ENCODE measurements at regions not wholly inside any gene's neighbourhood (a gene's known extent, or its start where the extent isn't known, plus 50 kb on each side); places are given as distances from the start of the nearest gene placed in this dataset.

DNA sequence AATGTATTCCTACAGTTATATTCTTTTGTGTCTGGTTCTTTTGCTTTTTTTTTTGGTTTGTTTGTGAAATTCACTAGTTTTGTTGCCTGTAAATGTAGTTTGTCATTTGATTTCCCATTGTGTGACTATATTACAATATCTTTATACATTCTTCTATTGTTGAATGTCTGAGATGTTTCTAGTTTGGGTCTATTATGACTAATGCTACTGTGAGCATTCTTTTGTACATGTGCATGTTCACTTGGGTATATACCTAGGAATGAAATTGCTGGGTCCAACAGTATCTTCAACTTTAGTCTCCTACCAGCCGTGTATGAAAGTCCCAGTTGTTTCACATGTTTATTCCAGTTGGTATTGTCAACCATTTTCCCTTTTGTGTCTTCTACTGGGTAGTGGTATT lies 112.7 kb upstream of the RBMS1 start:
- no peak overlapping the region for H3K27ac ChIP-seq
- TF ChIP-seq, protein P1, sequence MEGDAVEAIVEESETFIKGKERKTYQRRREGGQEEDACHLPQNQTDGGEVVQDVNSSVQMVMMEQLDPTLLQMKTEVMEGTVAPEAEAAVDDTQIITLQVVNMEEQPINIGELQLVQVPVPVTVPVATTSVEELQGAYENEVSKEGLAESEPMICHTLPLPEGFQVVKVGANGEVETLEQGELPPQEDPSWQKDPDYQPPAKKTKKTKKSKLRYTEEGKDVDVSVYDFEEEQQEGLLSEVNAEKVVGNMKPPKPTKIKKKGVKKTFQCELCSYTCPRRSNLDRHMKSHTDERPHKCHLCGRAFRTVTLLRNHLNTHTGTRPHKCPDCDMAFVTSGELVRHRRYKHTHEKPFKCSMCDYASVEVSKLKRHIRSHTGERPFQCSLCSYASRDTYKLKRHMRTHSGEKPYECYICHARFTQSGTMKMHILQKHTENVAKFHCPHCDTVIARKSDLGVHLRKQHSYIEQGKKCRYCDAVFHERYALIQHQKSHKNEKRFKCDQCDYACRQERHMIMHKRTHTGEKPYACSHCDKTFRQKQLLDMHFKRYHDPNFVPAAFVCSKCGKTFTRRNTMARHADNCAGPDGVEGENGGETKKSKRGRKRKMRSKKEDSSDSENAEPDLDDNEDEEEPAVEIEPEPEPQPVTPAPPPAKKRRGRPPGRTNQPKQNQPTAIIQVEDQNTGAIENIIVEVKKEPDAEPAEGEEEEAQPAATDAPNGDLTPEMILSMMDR (conservative IDR thresholded peaks at IDR 0.05): no peak

DNA sequence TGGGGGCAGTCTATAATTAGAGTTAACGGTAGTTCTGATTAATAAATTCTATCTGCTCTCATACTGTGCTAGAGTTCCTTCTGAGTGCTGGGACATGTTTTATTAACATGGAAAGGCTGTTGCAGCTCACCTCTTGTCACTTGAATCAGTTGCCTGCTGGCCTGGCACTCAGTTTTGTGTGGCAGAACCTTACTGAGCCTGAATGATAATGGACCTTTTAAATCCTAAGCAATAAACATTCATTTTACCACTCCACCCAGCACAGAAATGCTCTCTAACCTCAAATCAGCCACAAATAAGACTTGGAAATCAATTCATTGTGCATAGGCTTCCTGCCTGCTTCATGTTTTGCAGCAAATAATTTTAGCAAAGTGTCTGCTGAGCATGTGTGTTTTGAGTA lies 115.0 kb upstream of the RBMS1 start:
- peak overlapping the region; percentile 80; the same call in 1 of the 2 replicates for H3K27ac ChIP-seq
- TF ChIP-seq, protein P1 (conservative IDR thresholded peaks at IDR 0.05): no peak

DNA sequence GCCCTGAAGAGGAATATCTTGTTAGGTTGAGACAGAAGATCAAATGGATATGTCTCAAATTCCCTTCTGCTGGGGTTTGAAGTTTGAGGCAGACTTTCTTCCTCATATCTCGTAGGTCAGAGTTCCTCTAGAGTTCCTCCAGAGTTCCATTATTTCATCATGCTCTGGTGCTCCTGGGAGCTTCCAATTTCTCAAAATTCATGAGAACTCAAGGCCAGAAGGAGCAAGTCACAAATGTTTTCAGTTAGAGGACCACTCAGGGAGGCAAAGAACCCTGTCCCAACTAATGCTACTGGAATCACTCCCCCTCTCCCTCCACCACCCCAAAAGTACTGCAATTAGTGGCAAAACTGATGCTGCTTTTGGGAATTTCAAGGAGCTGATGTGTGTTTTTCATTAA lies 115.7 kb upstream of the RBMS1 start:
- TF ChIP-seq, protein P1 (conservative IDR thresholded peaks at IDR 0.05): no peak
- peak overlapping the region; percentile 80 for H3K27ac ChIP-seq

DNA sequence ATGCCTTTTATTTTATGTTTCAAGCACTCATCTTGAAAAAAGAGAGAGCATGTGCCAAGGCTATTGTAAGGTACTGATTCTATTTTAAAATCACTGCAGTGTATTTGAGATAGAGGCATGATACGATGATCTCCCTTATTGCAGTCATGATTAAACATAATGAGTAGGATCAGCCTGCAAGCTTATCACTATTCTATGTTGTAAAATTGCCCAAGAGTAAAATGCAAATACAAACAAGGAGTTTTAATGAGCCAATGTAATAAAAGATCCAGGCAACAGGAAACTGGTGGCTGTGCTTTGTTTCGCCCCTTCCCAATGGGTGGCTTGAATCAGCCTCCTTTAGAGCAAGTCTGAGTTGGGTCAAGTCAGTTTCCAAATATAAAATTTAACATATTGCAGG lies 116.4 kb upstream of the RBMS1 start:
- TF ChIP-seq, protein P1 (conservative IDR thresholded peaks at IDR 0.05): no peak

DNA sequence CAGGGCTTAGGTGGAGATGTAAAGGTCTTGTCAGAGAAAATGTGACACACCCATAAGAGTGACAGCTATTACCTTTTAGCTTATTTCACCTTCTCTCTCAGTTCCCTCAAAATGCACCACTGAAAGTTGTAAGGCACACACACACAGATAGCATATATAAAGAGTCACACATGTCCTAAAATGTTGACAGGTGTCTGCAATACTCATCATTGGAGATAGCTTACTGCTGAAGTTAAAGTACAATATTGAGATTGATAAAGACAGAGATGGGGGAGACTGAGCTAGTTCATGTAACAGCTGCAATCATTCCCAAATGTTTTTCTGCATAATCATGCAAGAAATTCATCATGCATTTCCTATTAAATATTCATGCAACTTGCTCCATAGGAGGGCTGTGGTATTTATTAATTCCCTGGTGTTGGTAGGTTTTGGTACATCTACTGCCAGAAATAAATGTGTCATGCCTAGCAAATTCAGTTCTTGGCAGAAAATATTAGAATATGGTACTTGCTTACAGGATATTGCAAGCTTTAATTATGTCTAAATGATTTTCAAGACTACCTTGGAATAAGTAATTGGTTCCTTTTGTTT lies 118.8 kb upstream of the RBMS1 start:
- no peak overlapping the region for H3K27ac ChIP-seq

More for the DNA sequence above, 116.4 kb upstream of the RBMS1 start:
- H3K27ac ChIP-seq: peak overlapping the region; percentile 80

DNA sequence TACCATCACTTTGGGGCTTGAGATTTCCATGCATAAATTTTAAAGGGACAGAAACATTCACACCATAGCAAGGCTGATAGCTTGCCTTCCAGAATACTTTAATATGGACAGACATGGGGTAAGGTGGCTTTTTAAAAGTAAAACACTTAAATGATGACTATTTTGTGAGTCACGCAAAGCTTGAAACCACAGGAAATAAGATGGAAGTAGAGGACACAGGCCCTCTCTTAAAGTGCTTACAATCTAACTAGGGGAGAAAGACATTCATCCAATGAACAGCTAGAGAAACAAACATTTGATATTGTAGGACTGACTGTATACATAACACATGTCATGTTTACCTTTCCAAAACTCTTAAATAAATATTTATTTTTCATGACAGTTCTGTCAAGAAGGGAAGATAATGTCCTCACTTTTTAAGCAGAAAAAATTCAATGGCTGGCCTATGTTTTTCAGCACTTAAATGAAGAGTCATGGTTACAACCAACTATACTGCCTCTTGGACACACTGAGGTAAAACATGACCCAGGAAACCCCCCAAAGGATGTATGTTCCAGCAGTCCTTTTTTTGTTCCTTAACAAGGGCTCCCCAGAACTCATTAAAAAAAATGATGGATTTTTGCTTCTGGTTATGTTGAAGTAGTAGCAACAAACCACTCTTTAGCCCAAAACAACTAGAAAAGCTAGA lies 120.0 kb upstream of the RBMS1 start:
- TF ChIP-seq, protein P1 (conservative IDR thresholded peaks at IDR 0.05): no peak
- H3K27ac ChIP-seq: no peak overlapping the region

More for the DNA sequence above, 118.8 kb upstream of the RBMS1 start:
- TF ChIP-seq, protein P1 (conservative IDR thresholded peaks at IDR 0.05): no peak

DNA sequence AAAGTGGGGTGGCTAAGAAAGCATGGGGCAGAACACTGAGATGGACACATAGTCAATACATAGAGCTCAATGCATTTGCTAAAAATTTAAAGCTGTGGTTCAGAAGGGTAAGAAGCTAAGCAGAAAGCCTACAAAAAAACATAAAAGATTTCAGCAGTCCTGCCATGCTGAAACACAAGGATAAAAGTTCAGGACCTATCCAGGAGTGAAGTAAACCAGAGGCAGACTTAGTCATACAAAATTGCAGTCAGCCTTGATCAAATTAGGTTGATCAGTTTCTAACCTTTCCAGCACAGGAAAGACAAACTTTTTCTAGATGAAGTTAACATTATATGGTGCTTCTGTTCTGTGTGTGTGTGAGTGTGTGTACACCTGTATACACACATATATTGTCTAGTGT lies 120.8 kb upstream of the RBMS1 start:
- TF ChIP-seq, protein P1 (conservative IDR thresholded peaks at IDR 0.05): no peak
- H3K27ac ChIP-seq: no peak overlapping the region
